ENCODE measurements at regions not wholly inside any gene's neighbourhood (a gene's known extent, or its start where the extent isn't known, plus 50 kb on each side); places are given as distances from the start of the nearest gene placed in this dataset.

DNA sequence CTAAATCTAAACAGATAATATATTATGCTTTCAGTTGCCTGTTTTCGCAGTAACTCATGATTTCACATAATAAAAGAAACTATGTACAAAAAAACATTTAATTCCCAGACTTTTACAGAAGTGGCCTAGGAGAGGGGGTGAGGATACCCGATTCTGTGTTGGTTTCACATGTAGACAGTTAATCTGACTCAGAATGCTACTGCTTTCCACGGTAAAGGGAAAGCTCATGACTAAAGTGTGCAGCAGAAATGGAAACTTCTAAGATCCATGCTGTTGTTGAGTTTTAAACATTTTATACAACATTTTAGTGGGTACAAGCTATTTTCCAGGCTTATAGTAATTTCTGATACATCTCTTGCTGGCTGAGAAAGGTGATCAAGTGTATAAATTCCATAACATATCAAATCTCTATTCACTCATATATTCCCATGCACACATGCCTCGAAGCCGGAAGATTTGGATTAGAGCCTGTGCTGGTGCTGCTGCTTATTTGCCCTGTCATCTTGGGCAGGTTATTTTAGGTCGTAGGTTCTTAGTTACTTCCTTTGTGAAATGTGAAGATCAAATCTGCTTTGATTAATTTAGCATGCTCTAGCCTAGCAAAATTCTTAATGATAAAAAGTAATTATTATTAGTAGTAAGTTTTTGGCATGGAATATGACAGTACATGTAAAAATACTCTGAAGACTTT lies 896.7 kb upstream of the MAP3K7 start (continued):
- no peak for TF ChIP-seq HDAC2 (IDR thresholded peaks at IDR 0.05; ENCODE audit: borderline replicate concordance in 1 of 2, low read depth in 2 of 2, low read length in 2 of 2)
- TF ChIP-seq RXRA (IDR thresholded peaks at IDR 0.05; ENCODE audit: insufficient read depth, low read depth, low read length) = no peak
- no peak for TF ChIP-seq KDM5A (IDR thresholded peaks at IDR 0.05; ENCODE audit: low read length)
- TF ChIP-seq EP300 (IDR thresholded peaks at IDR 0.05; ENCODE audit: borderline replicate concordance in 1 of 2, low read depth in 2 of 2, low read length in 2 of 2) = no peak
- no peak for TF ChIP-seq POU5F1 (IDR thresholded peaks at IDR 0.05; ENCODE audit: low read depth, low read length)
- no peak for TF ChIP-seq ATF2 (IDR thresholded peaks at IDR 0.05; ENCODE audit: low read length)

Data from H1 (cell line).